PFSK-1 (cell line): ENCODE measurements at regions not wholly inside any gene's neighbourhood (a gene's known extent, or its start where the extent isn't known, plus 50 kb on each side); places are given as distances from the start of the nearest gene placed in this dataset.

ENCODE experiments used
- FOXP2 ChIP-seq: optimal IDR thresholded peaks from 2 replicates; pipeline ENCODE3; 2011; ENCODE audit warnings: borderline replicate concordance, control low read depth, inconsistent platforms; ENCODE audit not compliant: insufficient read depth; ENCODE audit errors: extremely low read length, extremely low read depth
- POLR2AphosphoS5 ChIP-seq: IDR thresholded peaks from 2 replicates; pipeline ENCODE4 v1.6.1; 2012; ENCODE audit warnings: low read depth, mild to moderate bottlenecking, control low read depth, low read length, moderate library complexity
- REST ChIP-seq, 2 experiments: IDR thresholded peaks; 2 replicates each; pipeline versions ENCODE4 v1.6.1 to v1.8.0; 2011 to 2012; ENCODE audit warnings: low read depth in 2 of 2, low read length in 2 of 2, control low read depth in 1 of 2, inconsistent platforms in 1 of 2, mild to moderate bottlenecking in 1 of 2, moderate library complexity in 1 of 2; ENCODE audit not compliant: insufficient read depth in 1 of 2
- SIN3A ChIP-seq: IDR thresholded peaks from 2 replicates; pipeline ENCODE4 v1.6.1; 2012; ENCODE audit warnings: mild to moderate bottlenecking, low read length, moderate library complexity, borderline replicate concordance; ENCODE audit not compliant: insufficient read depth
- TAF1 ChIP-seq: IDR thresholded peaks from 2 replicates; pipeline ENCODE4 v1.6.1; 2012; ENCODE audit warnings: low read length, control low read depth, borderline replicate concordance; ENCODE audit not compliant: insufficient read depth

- TF ChIP-seq REST (IDR thresholded peaks at IDR 0.05; ENCODE audit: insufficient read depth in 1 of 2, low read depth in 2 of 2, low read length in 2 of 2): no peak
- no peak for TF ChIP-seq POLR2AphosphoS5
- TF ChIP-seq TAF1: no peak
- no peak for TF ChIP-seq SIN3A
- TF ChIP-seq FOXP2: no peak
These were observed 174.0 kb upstream of the PFKP start for GRCh38 chr10:2893158-2893845.
